ENCODE measurements at regions not wholly inside any gene's neighbourhood (a gene's known extent, or its start where the extent isn't known, plus 50 kb on each side); places are given as distances from the start of the nearest gene placed in this dataset.

GRCh38 chr10:78774999-78775711 is 293.6 kb upstream of the ZMIZ1 start:
- DNase-seq (ENCODE audit: low spot score), result no peak

DNA sequence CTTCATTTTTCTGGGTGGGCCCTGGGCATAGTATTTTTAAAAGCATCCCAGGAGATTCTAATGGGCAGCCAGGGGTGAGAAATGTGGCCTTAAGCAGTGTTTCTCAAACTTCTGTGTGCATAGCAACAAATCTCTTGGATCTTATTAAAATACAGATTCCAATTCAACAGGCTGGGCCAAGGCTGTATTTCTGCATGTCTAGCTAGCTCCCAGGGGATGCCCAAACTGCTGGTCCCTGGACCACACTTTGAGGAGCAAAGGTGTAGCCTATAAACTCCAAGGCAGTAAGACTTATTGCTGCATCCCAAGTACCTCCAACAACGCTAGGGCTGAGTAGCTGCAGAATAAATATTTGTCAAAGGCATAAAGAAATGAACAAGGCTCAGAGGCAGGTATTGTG is 292.9 kb upstream of the ZMIZ1 start:
- no peak for DNase-seq (ENCODE audit: low spot score)

- DNase-seq (ENCODE audit: low spot score), result no peak
Measured at GRCh38 chr10:78776756-78777155, 292.0 kb upstream of the ZMIZ1 start.

DNA sequence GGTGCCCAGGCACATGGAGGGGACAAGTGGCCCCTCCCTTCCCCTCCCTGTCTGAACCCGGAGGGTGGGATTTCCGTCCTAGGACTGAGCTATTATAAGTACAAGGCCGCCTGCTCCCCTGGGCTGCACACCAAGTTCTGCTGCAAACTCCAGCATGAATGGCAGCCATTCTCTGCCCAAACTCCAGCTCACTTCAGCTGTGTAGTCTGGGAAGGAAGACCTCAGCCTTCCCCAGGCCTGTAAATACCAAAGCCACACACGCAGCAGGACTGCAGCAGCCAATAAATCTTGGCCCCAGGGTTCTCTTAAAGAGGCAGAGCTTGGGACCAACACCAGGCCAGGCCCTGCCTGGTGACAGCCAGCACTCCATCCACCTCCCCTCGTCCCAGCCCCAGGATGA is 291.3 kb upstream of the ZMIZ1 start:
- no peak for DNase-seq (ENCODE audit: low spot score)

DNA sequence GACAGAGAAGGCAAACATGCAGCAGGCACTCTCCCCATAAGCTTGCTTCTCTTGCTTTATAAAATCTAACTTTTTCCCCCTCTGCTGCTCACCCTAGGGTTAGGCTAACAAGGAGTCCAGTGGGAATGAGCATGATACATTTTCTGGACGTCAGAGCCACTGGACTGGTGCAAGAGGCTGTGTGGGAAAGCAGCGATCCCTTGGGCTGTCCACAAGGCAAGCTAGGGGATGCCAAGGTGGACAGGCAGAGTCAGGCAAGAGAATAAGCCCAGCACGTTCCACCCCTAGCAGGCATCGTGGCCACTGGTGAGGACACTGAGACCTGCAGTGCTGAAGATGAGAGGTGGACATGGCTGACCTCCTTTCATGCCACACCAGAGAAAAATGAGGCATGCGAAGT is 290.9 kb upstream of the ZMIZ1 start:
- no peak for DNase-seq (ENCODE audit: low spot score)

DNA sequence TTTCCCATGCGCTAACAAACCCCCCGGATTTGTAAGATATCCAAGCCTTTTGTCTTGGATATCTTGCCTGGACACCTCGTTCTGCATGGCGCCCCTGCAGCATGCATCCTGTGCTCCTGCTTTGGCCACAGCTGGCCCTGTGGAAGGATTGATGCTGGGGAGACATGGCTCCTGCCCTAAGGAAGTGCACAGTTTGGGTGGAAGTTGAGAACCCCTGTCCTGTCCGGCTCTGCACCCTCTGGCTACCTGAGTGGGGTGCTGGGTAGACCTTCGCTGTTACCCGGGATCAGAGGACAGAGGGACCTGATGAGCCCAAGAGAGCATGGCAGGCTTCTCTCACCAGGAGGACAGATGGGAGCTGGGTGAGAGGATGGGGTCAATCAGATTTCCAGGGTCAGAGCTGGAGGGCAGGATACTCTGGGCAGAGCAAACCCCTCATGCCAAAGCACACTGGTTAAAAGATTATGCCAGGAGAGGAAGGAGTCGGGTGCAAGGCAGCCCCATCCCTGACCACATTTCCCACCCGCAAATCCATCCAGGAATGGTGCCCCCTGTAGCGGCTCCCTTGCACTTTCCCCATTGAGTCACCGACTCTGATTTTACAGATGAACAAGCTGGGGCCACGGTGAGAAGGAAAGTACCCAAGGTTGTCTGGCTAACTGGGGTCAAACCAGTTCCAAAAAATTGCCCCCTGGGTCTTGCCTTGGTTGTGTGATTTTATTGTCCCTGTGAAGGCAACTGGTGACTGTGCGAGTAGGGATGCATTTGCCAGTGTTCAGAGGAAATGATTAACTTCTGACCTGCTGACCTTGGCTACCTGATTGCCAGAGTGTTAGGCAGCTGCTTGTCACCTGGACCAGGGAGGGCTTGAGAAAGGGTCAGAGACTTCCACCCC is 290.1 kb upstream of the ZMIZ1 start:
- no peak for DNase-seq (ENCODE audit: low spot score)

GRCh38 chr10:78779339-78779955 is 289.3 kb upstream of the ZMIZ1 start:
- DNase-seq (ENCODE audit: low spot score), result no peak

- DNase-seq (ENCODE audit: low spot score), result no peak
Measured at GRCh38 chr10:78780551-78780961, 288.2 kb upstream of the ZMIZ1 start.

DNA sequence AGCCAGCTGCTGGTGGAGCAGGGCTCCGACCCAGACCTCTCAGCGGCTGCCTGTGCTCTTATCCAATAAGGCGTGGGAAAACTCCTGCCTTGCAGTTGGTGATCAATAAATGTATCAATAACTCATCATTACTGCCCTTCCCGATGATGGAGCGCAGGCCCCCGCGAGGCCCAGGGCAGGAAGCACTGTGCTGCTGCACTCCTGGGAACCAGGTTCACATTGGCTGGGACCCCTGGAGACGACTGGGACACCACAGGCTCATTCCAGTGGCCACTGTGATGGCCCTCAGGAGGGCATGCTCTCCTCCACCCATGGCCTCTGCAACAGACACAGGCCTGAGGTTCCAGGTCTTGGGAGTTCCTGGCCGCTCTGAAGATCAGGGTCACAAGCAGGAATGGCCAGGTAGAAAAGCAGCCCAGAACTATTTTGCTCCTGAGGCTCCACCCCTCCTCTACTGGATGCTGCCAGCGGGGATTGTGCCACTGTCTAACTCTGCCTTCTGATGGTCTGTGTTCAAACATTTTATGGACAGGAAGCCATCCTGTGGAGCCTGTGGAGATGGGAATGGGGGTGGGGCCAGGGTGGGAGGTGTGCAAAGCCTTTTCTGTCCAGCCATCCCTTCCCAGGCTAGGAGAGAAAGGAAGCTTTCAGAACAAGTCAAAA is 287.4 kb upstream of the ZMIZ1 start:
- DNase-seq (ENCODE audit: low spot score), result no peak

DNA sequence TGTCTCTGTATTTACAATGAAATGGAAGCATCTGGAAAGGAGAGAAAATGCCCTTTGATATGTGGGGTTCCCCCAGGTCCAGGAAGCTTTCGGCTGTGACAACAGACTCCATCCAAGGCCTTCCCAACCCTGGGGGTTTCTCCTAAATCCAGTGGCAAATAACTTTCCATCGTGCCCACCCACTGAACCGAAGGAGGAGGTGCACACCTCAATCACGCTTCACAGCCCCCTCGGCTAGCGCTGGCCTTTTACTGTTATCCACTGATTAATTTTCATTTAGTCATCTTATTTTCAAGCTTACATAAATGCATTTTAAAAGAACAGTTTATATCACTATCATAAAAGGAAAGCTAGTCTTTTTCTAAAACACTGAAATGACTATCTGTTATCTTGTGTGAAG is 286.8 kb upstream of the ZMIZ1 start:
- no peak for DNase-seq (ENCODE audit: low spot score)

- no peak for DNase-seq (ENCODE audit: low spot score)
Measured at GRCh38 chr10:78782441-78782840, 286.3 kb upstream of the ZMIZ1 start.

GRCh38 chr10:78783753-78784152 is 285.0 kb upstream of the ZMIZ1 start:
- DNase-seq (ENCODE audit: low spot score), result no peak

DNA sequence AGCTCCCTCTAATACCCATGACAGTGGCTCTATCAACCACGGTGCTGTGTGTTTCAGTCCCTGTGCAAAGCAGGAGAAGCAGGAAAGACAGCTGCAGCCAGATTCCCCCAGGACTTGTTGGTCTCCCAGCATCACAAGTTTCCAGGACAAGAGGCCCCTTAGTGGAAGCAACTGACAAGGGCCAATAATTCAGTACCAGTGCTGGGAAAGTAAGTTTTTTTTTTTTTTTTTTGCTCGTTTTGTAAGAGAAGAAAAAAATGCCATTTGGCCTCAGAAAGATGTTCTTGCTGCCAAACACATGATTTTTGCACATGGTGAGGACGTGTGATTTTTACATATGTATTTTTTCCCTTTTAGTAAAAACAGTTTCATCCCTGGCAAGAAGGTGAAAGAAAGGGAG is 284.2 kb upstream of the ZMIZ1 start:
- no peak for DNase-seq (ENCODE audit: low spot score)

DNA sequence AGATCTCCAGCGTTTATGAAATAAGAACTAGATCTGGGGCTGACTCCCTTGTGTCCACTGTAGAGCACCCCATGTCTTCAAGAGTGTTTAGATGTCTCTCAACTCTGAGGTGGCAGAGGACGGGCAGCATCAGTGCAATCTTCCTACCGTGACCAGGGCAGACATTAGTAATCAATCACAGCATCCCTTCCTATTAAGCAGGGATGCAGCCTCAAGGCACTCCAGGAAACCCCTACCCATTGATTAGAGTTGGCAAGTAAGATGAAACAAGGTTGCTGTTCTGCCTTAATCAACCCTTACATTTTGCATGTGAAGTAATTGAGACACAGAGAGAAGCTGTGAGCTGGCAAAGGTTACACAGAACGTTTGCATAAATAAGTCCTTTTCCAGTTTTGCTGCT is 283.7 kb upstream of the ZMIZ1 start:
- DNase-seq (ENCODE audit: low spot score), result no peak

DNA sequence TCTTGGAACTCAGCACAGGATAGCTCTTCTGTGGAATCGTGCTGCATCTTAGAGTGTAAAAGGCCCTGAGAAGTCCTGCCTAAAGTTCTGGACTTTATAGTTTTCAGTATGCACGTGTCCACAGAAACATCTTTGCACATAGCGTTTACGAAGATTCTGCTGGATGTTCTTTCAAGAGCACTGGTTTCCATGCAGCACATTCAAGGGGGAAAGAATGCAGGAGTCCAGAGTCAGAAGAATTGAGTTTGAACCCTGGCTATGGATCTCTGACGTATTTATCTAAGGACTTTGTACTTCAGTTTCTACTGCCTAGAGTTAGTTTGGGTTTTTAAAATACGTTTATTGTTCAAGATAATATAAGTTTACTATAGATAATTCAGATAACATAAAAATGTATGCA is 282.8 kb upstream of the ZMIZ1 start:
- no peak for DNase-seq (ENCODE audit: low spot score)

- DNase-seq (ENCODE audit: low spot score), result no peak
Measured at GRCh38 chr10:78787125-78787524, 281.6 kb upstream of the ZMIZ1 start.

GRCh38 chr10:78794736-78795455 is 273.9 kb upstream of the ZMIZ1 start:
- DNase-seq (ENCODE audit: low spot score), result no peak

DNA sequence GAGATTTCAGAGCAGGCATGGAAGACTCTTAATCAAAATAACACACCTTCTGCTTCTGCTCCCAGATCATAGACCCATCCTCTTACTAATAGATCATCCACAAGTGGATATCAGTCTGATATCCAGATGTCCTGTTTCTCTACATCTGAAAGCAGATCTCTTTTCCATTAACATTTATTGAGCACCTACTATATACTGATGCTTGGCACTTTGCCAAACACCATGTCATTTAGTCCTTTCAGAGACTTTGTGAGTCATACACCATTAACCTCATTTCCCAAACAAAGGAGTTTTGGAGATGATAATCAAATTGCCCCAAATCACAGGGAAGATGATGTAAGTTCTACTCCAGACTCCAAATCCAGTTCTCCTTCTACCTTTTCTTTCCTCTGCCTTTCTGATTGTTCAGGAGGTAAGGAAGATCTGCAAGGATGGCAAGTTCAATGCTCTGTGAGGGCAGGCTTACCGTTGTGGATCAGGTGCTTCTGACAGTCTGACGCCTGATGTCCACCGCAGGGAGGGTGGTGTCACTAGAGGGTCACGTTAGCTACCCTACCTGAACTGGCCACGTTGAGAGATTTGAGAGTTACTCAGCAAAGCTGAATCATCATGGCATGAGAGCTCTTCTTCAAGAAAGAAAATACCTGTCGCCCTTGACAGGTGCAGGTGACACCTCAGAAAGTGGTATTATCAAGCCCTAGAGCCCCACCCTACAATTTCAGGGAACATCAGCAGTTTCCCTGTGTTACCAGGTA is 269.6 kb upstream of the ZMIZ1 start:
- DNase-seq (ENCODE audit: low spot score), result no peak

GRCh38 chr10:78800006-78800405 is 268.8 kb upstream of the ZMIZ1 start:
- no peak for DNase-seq (ENCODE audit: low spot score)

- DNase-seq (ENCODE audit: low spot score), result no peak
Measured at GRCh38 chr10:78800535-78801320, 268.0 kb upstream of the ZMIZ1 start.
